ENCODE measurements at regions not wholly inside any gene's neighbourhood (a gene's known extent, or its start where the extent isn't known, plus 50 kb on each side); places are given as distances from the start of the nearest gene placed in this dataset.

- DNase-seq (ENCODE audit: low read depth), result no peak
Measured at GRCh38 chr9:127553793-127554192, 58.3 kb upstream of the STXBP1 start.

- DNase-seq (ENCODE audit: low read depth), result no peak
Measured at GRCh38 chr9:127554966-127555839, 56.9 kb upstream of the STXBP1 start.

DNA sequence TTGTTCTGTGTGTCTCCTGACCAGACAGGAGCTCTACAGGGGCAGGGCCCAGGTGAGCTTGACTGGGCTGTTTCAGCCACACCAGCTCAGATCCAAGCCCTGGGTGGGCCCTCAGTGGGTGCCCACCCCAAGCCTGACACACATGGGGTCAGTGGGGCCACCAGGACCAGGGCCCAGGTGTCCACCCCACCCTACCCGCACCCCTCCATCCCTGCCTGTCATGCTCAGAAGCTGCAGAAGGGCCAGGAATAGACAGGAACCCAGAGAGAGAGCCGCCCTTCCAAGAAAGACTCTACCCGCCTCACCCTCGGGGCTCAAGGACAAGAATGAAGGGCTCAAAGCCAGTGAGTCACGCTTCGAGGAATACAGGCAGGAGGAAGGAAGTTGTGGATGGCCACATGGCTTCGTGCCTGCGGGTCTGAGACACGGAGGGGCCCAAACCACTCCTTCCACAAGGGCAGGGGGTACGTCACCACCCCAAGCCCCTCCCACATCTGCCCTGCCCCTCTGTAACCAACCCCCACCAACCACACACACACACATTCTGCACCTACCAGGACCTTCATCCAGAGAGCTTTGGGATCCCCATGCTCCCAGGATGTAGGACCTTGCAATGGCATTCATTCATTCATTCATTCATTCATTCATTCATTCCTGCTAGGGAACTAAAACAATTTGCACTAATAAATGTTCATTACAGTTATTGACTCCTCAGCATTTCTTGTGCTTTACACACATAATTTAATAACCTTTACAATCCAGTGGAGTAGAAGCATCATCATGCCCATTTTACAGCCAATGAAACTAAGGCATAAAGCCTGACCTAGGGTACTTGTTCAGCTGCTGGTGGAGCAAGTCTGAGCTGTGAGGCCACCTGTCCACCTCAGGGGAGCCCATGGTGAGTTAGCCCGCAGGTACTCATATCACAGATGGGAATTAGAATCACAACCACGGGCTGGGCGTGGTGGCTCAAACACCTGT lies 55.9 kb upstream of the STXBP1 start:
- no peak for DNase-seq (ENCODE audit: low read depth)

GRCh38 chr9:127556871-127557270 lies 55.2 kb upstream of the STXBP1 start:
- DNase-seq (ENCODE audit: low read depth), result no peak

DNA sequence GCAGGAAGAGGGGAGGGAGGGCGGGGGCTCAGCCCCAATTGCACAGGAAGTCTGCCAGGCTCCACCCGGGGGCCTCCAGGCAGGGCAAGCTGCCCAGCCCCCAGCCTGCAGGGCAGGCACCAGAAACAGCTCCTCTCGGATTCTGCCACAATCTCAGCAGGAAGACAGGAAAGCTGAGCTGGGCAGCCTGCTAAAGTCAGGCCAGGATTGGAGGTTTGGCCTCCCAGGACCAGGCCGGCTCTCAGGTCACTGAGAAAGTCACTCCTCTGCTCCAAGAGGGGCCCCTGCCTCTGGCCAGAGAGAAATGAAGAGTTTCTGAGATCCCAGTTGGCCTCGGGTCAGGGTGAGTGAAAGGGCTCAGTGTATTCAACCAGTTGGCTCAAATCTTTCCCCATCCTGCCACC lies 54.6 kb upstream of the STXBP1 start:
- DNase-seq (ENCODE audit: low read depth), result no peak

GRCh38 chr9:127557998-127558546 lies 54.0 kb upstream of the STXBP1 start:
- no peak for DNase-seq (ENCODE audit: low read depth)

- DNase-seq (ENCODE audit: low read depth), result no peak
Measured at GRCh38 chr9:127558581-127559246, 53.4 kb upstream of the STXBP1 start.

DNA sequence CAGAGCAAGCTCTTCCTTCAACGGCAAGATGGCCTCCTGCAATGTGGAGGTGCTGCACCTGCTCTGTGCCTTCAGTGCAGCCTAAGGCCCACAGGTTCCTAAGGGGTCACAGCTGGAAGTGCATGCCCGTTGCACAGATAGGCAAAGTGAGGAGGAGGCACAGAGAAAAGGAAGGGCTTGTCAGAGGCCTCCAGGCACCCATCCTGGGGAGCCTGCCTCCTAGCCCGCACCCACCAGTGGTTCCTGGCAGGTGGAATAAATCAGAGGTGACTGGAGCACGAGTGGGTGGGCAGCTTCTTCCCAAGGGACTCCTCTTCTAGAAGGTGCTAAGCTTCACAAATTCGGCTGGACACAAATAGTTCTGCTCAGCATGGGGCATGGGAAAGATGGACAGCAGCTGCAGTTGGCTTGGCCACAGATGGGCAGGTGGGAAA lies 52.8 kb upstream of the STXBP1 start:
- no peak for DNase-seq (ENCODE audit: low read depth)

- DNase-seq (ENCODE audit: low read depth), result peak; percentile 90
Measured at GRCh38 chr9:127561491-127562278, 50.4 kb upstream of the STXBP1 start.

All from HS-27A (cell line).